KMS-11 (cell line): ENCODE measurements at regions not wholly inside any gene's neighbourhood (a gene's known extent, or its start where the extent isn't known, plus 50 kb on each side); places are given as distances from the start of the nearest gene placed in this dataset.
"Not testable (repeated sequence)": the region's sequence is repeated elsewhere in the genome, so short reads cannot be mapped to it uniquely, and the experiment has no call there.

Experiments
- H2AFZ ChIP-seq: fragments of 200-600 bp; sonication (generic); 2 replicates; pipeline ENCODE4 v1.6.1; 2016; ENCODE audit warnings: antibody characterized with exemption, mixed run types, low read depth
- H3K27ac ChIP-seq: fragments of 200-600 bp; sonication (generic); 2 replicates; pipeline ENCODE4 v1.6.1; 2016; ENCODE audit warnings: mild to moderate bottlenecking, mixed run types
- H3K27me3 ChIP-seq: fragments of 200-600 bp; sonication (generic); 2 replicates; pipeline ENCODE4 v1.6.1; 2017; ENCODE audit warnings: mild to moderate bottlenecking, low read depth, mixed run types, moderate library complexity; ENCODE audit not compliant: insufficient read depth
- H3K36me3 ChIP-seq: fragments of 200-600 bp; sonication (generic); 2 replicates; pipeline ENCODE4 v1.6.1; 2017; ENCODE audit warnings: mild to moderate bottlenecking, mixed run types; ENCODE audit not compliant: insufficient read depth
- H3K4me1 ChIP-seq: fragments of 200-600 bp; sonication (generic); 2 replicates; pipeline ENCODE4 v1.6.1; 2016; ENCODE audit warnings: mild to moderate bottlenecking, low read depth, mixed run types; ENCODE audit not compliant: poor library complexity, severe bottlenecking
- H3K4me2 ChIP-seq: fragments of 200-600 bp; sonication (generic); 2 replicates; pipeline ENCODE4 v1.7.0; 2016; ENCODE audit warnings: mild to moderate bottlenecking, mixed run types
- H3K4me3 ChIP-seq: fragments of 200-600 bp; sonication (generic); IDR thresholded peaks from 2 replicates; pipeline ENCODE4 v1.6.1; 2017; ENCODE audit warnings: low read depth, low read length, mixed read lengths; ENCODE audit not compliant: insufficient read depth
- H3K79me2 ChIP-seq: fragments of 200-600 bp; sonication (generic); 2 replicates; pipeline ENCODE4 v1.6.1; 2016; ENCODE audit warnings: low read depth, mixed run types; ENCODE audit not compliant: insufficient read depth
- H3K9ac ChIP-seq: fragments of 200-600 bp; sonication (generic); 2 replicates; pipeline ENCODE4 v1.6.1; 2016; ENCODE audit warnings: mild to moderate bottlenecking, mixed run types
- H4K20me1 ChIP-seq: fragments of 200-600 bp; sonication (generic); 2 replicates; pipeline ENCODE4 v1.6.1; 2016; ENCODE audit warnings: mild to moderate bottlenecking, mixed run types; ENCODE audit not compliant: insufficient read depth
- TF ChIP-seq, protein P1 (sequence below): fragments of 200-600 bp; sonication (generic); conservative IDR thresholded peaks from 2 replicates; pipeline ENCODE4 v1.6.1; 2017; ENCODE audit warnings: low read depth, mild to moderate bottlenecking, antibody characterized with exemption, low read length, moderate library complexity, mixed read lengths

DNA sequence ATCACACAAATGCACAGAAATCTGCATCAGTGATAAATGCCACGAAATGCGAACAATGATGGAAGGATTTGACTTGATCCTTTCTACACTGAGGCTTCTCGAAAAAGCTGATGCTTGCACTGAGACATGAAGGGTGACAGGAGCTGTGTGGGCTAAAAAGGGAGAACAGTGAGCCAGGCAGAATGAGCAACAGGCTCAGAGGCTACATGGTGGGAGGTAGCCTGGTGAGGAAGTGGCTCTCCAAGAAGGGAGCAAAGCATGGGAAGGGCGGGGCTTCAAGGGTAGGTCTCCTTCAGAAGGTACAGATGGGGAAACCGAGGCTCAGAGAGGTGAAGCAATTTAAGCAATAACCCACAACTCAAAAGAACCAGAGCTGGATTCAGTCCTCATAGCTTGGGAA lies 82.4 kb downstream of the TRIM43 start:
- H3K36me3 ChIP-seq, result no peaks in the 10 kb centered on the region
- no peak overlapping the region for H3K9ac ChIP-seq
- no peak overlapping the region for H2AFZ ChIP-seq
- TF ChIP-seq, protein P1, sequence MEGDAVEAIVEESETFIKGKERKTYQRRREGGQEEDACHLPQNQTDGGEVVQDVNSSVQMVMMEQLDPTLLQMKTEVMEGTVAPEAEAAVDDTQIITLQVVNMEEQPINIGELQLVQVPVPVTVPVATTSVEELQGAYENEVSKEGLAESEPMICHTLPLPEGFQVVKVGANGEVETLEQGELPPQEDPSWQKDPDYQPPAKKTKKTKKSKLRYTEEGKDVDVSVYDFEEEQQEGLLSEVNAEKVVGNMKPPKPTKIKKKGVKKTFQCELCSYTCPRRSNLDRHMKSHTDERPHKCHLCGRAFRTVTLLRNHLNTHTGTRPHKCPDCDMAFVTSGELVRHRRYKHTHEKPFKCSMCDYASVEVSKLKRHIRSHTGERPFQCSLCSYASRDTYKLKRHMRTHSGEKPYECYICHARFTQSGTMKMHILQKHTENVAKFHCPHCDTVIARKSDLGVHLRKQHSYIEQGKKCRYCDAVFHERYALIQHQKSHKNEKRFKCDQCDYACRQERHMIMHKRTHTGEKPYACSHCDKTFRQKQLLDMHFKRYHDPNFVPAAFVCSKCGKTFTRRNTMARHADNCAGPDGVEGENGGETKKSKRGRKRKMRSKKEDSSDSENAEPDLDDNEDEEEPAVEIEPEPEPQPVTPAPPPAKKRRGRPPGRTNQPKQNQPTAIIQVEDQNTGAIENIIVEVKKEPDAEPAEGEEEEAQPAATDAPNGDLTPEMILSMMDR, result no peak
- H3K4me3 ChIP-seq, result no peak overlapping the region
- H3K27ac ChIP-seq, result no peak overlapping the region
- no peaks in the 10 kb centered on the region for H4K20me1 ChIP-seq
- no peaks in the 10 kb centered on the region for H3K27me3 ChIP-seq
- H3K4me2 ChIP-seq, result no peak overlapping the region
- H3K4me1 ChIP-seq, result peaks cover 6% of the 10 kb centered on the region
- H3K79me2 ChIP-seq, result no peaks in the 10 kb centered on the region

DNA sequence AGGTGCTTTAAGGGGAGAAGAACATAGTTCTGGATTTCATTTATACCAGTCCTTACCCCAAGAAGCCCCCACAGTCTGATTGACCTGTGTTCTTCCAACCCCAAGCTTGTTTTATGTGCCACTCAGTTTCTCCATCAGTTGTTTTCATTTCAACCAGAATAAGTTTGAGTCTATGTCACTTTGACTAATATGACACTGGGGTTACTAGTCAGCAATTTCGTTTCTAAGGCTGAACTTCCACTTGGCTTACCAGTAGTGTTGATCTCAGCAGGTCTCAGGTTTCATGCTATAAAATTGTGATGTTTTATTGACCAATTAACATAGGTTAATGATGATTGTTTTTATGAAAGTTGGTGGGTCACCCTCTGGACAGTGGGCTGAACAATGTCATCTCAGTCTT lies 84.8 kb downstream of the TRIM43 start:
- H3K79me2 ChIP-seq, result not testable (repeated sequence)

DNA sequence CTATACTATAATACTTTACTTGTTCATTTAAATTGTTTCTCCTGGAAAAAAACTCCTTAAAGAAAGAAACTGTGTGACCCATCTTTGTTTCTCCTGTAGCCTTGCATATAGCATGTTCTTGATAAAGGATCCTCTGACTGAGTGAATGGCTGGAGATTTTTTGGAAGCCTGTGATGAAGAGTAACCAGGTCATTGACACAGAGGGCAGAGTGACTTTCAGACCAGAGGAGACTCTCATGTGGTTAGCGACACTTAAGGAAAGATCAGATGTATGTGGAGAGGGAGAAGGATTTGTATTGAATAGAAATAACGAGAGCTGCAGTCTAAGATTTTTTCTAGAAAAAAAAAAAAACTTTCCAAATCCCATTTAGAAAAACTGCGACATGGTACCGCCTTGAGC lies 85.5 kb downstream of the TRIM43 start:
- TF ChIP-seq, protein P1, result no peak
- no peak overlapping the region for H3K4me3 ChIP-seq
- H3K4me2 ChIP-seq, result no peak overlapping the region
- no peak overlapping the region for H3K9ac ChIP-seq
- no peaks in the 10 kb centered on the region for H3K36me3 ChIP-seq
- no peaks in the 10 kb centered on the region for H3K79me2 ChIP-seq
- no peaks in the 10 kb centered on the region for H3K27me3 ChIP-seq
- H3K27ac ChIP-seq, result no peak overlapping the region
- peaks cover 6% of the 10 kb centered on the region for H3K4me1 ChIP-seq
- no peaks in the 10 kb centered on the region for H4K20me1 ChIP-seq
- H2AFZ ChIP-seq, result no peak overlapping the region

More for the DNA sequence above, 84.8 kb downstream of the TRIM43 start:
- H2AFZ ChIP-seq, H3K36me3 ChIP-seq, H3K4me3 ChIP-seq, H3K4me1 ChIP-seq, H4K20me1 ChIP-seq, H3K27me3 ChIP-seq, H3K9ac ChIP-seq, H3K27ac ChIP-seq, H3K4me2 ChIP-seq: not testable (repeated sequence)

DNA sequence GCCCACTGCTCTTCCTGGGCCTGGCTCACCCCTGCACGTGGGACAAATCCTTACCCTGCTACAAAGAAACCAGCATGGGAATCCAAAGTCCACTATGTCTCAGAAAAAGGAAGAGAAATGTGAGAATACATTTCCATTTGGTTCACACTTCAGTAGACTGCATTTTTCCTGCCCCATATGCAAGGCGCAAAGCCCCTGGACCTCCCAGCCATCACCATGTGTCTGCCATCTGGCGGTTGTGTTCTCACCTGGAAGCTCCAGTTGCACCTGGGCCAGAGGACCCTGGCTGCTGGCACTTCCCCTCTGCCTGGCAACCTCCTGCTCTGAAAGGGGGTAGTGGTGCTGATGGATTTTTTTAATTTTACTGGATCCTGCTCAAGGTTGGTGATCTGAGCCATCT lies 86.0 kb downstream of the TRIM43 start:
- H3K4me1 ChIP-seq, H4K20me1 ChIP-seq, H2AFZ ChIP-seq, H3K9ac ChIP-seq, H3K4me3 ChIP-seq, H3K79me2 ChIP-seq, H3K27ac ChIP-seq, H3K27me3 ChIP-seq, H3K36me3 ChIP-seq, H3K4me2 ChIP-seq: not testable (repeated sequence)

DNA sequence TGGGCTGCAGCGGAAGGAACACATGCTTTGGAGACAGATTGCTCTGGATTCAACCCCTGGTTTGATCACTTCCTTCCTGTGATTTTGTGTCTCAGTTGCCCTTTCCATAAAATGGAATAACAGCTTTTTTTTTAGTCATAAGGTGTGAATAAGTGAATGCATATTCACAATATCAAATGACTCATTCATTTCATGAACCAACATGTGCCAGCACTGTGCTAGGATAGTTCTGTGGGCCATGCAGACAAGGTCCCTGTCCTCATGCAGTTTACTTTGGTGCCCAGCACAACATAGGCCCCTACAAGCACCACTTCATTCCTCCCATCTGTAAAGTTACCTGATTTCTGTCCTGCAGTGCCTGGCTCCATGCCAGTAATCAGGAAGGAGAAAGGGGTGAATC lies 89.4 kb downstream of the TRIM43 start:
- not testable (repeated sequence) for H3K9ac ChIP-seq, H2AFZ ChIP-seq, H4K20me1 ChIP-seq, H3K4me1 ChIP-seq, H3K36me3 ChIP-seq, H3K27me3 ChIP-seq, H3K27ac ChIP-seq, H3K4me2 ChIP-seq, H3K79me2 ChIP-seq, H3K4me3 ChIP-seq

DNA sequence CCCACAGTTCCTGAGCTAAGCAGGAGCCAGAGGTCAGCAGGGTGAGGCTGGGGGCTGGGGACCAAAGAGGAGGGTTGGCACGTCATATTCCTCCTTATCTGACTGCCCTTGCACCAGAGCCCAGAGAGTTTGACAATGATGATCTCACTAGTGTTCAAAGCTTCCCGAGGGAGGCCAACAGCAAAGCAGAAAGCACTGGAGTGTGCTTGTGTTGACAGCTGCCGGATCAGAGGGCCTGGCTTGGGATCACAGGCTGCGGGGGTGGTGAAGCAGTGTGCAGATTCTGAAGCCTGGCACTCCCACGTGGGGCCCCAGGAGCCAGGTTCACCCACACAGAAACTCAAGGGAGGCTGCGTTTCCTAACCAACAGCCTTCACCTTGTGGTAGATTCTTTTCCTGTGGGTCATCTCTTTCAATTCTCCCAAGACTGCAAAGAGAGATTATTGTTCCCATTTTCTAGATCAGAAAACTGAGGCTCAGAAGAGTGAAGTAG lies 89.8 kb downstream of the TRIM43 start:
- not testable (repeated sequence) for H3K4me1 ChIP-seq, H3K79me2 ChIP-seq, H3K4me3 ChIP-seq, H3K36me3 ChIP-seq, H3K4me2 ChIP-seq, H3K9ac ChIP-seq, H4K20me1 ChIP-seq, H3K27ac ChIP-seq, H3K27me3 ChIP-seq, H2AFZ ChIP-seq

DNA sequence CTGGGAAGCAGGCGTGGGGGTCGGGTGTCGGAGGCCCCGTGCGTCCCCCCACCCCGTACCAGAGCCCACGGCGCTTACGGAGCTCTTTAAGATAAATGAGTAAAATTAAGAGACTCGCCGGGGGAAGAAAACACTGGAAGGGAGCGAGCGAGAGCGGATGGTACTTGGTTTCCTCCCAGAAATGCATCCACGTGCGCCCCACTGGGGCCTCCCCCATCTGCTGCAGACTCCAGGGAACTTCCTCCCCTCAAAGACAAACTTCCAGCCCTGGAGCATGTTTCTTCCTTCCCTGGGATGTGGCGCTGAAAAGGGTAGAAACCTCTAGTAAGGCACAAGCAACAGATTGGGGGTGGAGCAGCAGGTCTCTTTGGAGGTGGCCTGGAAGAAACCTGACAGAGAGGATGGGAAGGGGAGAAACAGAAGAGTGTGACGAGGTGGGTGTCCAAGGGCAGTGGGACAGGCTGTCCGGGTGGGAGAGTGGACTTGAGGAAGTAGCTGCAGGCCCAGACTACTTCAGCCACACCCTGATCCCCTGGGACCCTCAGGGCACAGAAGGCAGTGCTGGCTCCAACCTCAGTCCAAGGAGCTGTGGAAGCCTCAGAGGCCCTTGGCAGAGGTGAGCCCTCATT lies 91.2 kb downstream of the TRIM43 start:
- H3K4me3 ChIP-seq, H3K27ac ChIP-seq, H2AFZ ChIP-seq, H3K27me3 ChIP-seq, H4K20me1 ChIP-seq, H3K36me3 ChIP-seq, H3K9ac ChIP-seq, H3K79me2 ChIP-seq, H3K4me2 ChIP-seq, H3K4me1 ChIP-seq: not testable (repeated sequence)
